GM19372 (cell line): ENCODE measurements at regions not wholly inside any gene's neighbourhood (a gene's known extent, or its start where the extent isn't known, plus 50 kb on each side); places are given as distances from the start of the nearest gene placed in this dataset.

Experiments
- ATAC-seq: cut with Tn5 transposase; IDR thresholded peaks from one replicate; pipeline ENCODE4 v1.9.1; 2021; ENCODE audit warnings: mild to moderate bottlenecking, low read depth, moderate library complexity; ENCODE audit not compliant: unreplicated experiment

GRCh38 chr7:17120756-17121155, 177.7 kb upstream of the AHR start:
- no peak for ATAC-seq

GRCh38 chr7:17121671-17122070, 176.8 kb upstream of the AHR start:
- ATAC-seq, result no peak

GRCh38 chr7:17123020-17123419, 175.4 kb upstream of the AHR start:
- no peak for ATAC-seq

GRCh38 chr7:17126413-17127268, 171.8 kb upstream of the AHR start:
- peak; percentile 74 for ATAC-seq

GRCh38 chr7:17129218-17129617, 169.2 kb upstream of the AHR start:
- ATAC-seq, result no peak

GRCh38 chr7:17130281-17131059, 168.0 kb upstream of the AHR start:
- no peak for ATAC-seq

GRCh38 chr7:17131060-17131345, 167.4 kb upstream of the AHR start:
- no peak for ATAC-seq

- ATAC-seq, result peak; percentile 58
Measured at GRCh38 chr7:17131983-17132655, 166.3 kb upstream of the AHR start.

GRCh38 chr7:17132726-17133125, 165.7 kb upstream of the AHR start:
- ATAC-seq, result no peak

GRCh38 chr7:17133977-17134376, 164.5 kb upstream of the AHR start:
- ATAC-seq, result no peak

GRCh38 chr7:17134786-17135185, 163.7 kb upstream of the AHR start:
- peak; percentile 81 for ATAC-seq

- ATAC-seq, result no peak
Measured at GRCh38 chr7:17136126-17136525, 162.3 kb upstream of the AHR start.

GRCh38 chr7:17139081-17139480, 159.4 kb upstream of the AHR start:
- no peak for ATAC-seq

GRCh38 chr7:17140406-17140805, 158.0 kb upstream of the AHR start:
- no peak for ATAC-seq

GRCh38 chr7:17142831-17143541, 155.5 kb upstream of the AHR start:
- ATAC-seq, result no peak

GRCh38 chr7:17144322-17144721, 154.1 kb upstream of the AHR start:
- no peak for ATAC-seq

GRCh38 chr7:17146621-17147020, 151.8 kb upstream of the AHR start:
- ATAC-seq, result no peak

GRCh38 chr7:17147409-17147808, 151.0 kb upstream of the AHR start:
- no peak for ATAC-seq

GRCh38 chr7:17150018-17150417, 148.4 kb upstream of the AHR start:
- ATAC-seq, result peak; percentile 79

- peak; percentile 43 for ATAC-seq
Measured at GRCh38 chr7:17152721-17153120, 145.7 kb upstream of the AHR start.

GRCh38 chr7:17153536-17153935, 144.9 kb upstream of the AHR start:
- no peak for ATAC-seq
